Stomach smooth muscle (tissue), 2 donors: ENCODE measurements at regions not wholly inside any gene's neighbourhood (a gene's known extent, or its start where the extent isn't known, plus 50 kb on each side); places are given as distances from the start of the nearest gene placed in this dataset.
A peak's percentile ranks its signal among the peaks of the same experiment; 100 is the strongest.
"Not testable (repeated sequence)": the region's sequence is repeated elsewhere in the genome, so short reads cannot be mapped to it uniquely, and the experiment has no call there.

ENCODE experiments used
- H3K27ac ChIP-seq: one replicate; pipeline ENCODE4 v1.7.0; 2013; ENCODE audit warnings: mild to moderate bottlenecking, low read length, inconsistent platforms
- H3K27me3 ChIP-seq, 2 donors: one replicate each; pipeline ENCODE4 v1.7.0; 2013; ENCODE audit warnings: low read length in 2 of 2; ENCODE audit not compliant: insufficient read depth in 2 of 2, control insufficient read depth in 1 of 2
- H3K36me3 ChIP-seq, 2 donors: one replicate each; pipeline ENCODE4 v1.7.0; 2013; ENCODE audit warnings: low read length in 2 of 2; ENCODE audit not compliant: control insufficient read depth in 2 of 2, insufficient read depth in 2 of 2
- H3K4me1 ChIP-seq: one replicate; pipeline ENCODE4 v1.7.0; 2013; ENCODE audit warnings: low read length; ENCODE audit not compliant: control insufficient read depth, insufficient read depth
- H3K4me3 ChIP-seq, 2 donors: one replicate each; pipeline ENCODE4 v1.7.0; 2013; ENCODE audit warnings: low read length in 2 of 2
- H3K9ac ChIP-seq, 2 donors: one replicate each; pipeline ENCODE4 v1.7.0; 2013; ENCODE audit warnings: low read length in 2 of 2, mild to moderate bottlenecking in 1 of 2
- H3K9me3 ChIP-seq, 2 donors: one replicate each; pipeline ENCODE4 v1.7.0; 2013; ENCODE audit warnings: low read length in 2 of 2; ENCODE audit not compliant: control insufficient read depth in 2 of 2
- donor health status: healthy.
- donor health status: Pancreatic carcinoma.

GRCh38 chr10:125605167-125605566, 77.8 kb downstream of the TEX36 start:
- H3K27me3 ChIP-seq = no peaks in the 10 kb centered on the region
- no peaks in the 10 kb centered on the region for H3K36me3 ChIP-seq
- peaks cover 0 to 5% of the 10 kb centered on the region in 2 donors for H3K9me3 ChIP-seq
- H3K4me1 ChIP-seq = peaks cover 27% of the 10 kb centered on the region
- H3K9ac ChIP-seq = no peak overlapping the region
- H3K27ac ChIP-seq = peak overlapping the region; percentile 37
- no peak overlapping the region for H3K4me3 ChIP-seq

- Histone ChIP-seq H3K27ac (no peak overlapping the region), H3K36me3 (no peaks in the 10 kb centered on the region), H3K4me1 (peaks cover 24% of the 10 kb centered on the region), H3K9ac (no peak overlapping the region), H3K27me3 (no peaks in the 10 kb centered on the region), H3K9me3 (peaks cover 0 to 10% of the 10 kb centered on the region in 2 donors), H3K4me3 (no peak overlapping the region)
These were observed 80.1 kb downstream of the TEX36 start for GRCh38 chr10:125602825-125603224.

- peaks cover 8 to 15% of the 10 kb centered on the region in 2 donors for H3K9me3 ChIP-seq
- H3K4me1 ChIP-seq = peaks cover 7% of the 10 kb centered on the region
- no peak overlapping the region for H3K4me3 ChIP-seq
- no peaks in the 10 kb centered on the region for H3K27me3 ChIP-seq
- H3K9ac ChIP-seq = no peak overlapping the region
- H3K36me3 ChIP-seq = no peaks in the 10 kb centered on the region
- no peak overlapping the region for H3K27ac ChIP-seq
These were observed 83.8 kb downstream of the TEX36 start for GRCh38 chr10:125599194-125599593.

- peaks cover 6% of the 10 kb centered on the region for H3K4me1 ChIP-seq
- H3K9me3 ChIP-seq = peaks cover 8 to 15% of the 10 kb centered on the region in 2 donors
- no peak overlapping the region for H3K27ac ChIP-seq
- no peak overlapping the region for H3K9ac ChIP-seq
- H3K27me3 ChIP-seq = no peaks in the 10 kb centered on the region
- no peaks in the 10 kb centered on the region for H3K36me3 ChIP-seq
- H3K4me3 ChIP-seq = no peak overlapping the region
These were observed 87.1 kb downstream of the TEX36 start for GRCh38 chr10:125595911-125596310.

DNA sequence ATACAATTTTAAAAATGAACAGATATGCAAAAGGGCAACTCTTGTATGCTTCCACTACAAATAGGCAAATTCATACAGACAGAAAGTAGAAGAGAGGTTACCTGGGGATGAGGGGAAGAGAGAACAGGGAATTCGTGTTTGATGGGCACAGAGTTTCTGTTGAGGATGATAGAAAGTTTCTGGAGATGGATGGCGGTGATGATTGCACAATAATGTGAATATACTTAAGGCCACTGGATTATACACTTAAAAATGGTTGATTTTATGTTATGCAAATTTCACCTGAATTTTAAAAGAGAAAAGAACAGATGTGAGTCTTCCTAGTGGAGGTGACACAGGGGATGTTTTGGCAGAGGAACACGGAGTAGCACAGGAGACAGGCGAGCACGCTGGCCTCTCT, 89.3 kb downstream of the TEX36 start:
- Histone ChIP-seq H3K27ac (no peak overlapping the region), H3K36me3 (no peaks in the 10 kb centered on the region), H3K4me3 (no peak overlapping the region), H3K27me3 (no peaks in the 10 kb centered on the region), H3K9ac (no peak overlapping the region), H3K4me1 (peaks cover 6% of the 10 kb centered on the region), H3K9me3 (peaks cover 5 to 8% of the 10 kb centered on the region in 2 donors)

- Histone ChIP-seq H3K27me3 (no peaks in the 10 kb centered on the region), H3K36me3 (no peaks in the 10 kb centered on the region), H3K9ac (no peak overlapping the region), H3K4me1 (peaks cover 6% of the 10 kb centered on the region), H3K9me3 (peaks cover 5 to 8% of the 10 kb centered on the region in 2 donors), H3K4me3 (no peak overlapping the region), H3K27ac (no peak overlapping the region)
These were observed 90.1 kb downstream of the TEX36 start for GRCh38 chr10:125592897-125593296.

GRCh38 chr10:125591886-125592285, 91.1 kb downstream of the TEX36 start:
- no peak overlapping the region for H3K9ac ChIP-seq
- no peak overlapping the region for H3K4me3 ChIP-seq
- no peaks in the 10 kb centered on the region for H3K27me3 ChIP-seq
- H3K9me3 ChIP-seq = peaks cover 5 to 8% of the 10 kb centered on the region in 2 donors
- H3K36me3 ChIP-seq = no peaks in the 10 kb centered on the region
- no peak overlapping the region for H3K27ac ChIP-seq
- H3K4me1 ChIP-seq = peaks cover 6% of the 10 kb centered on the region

DNA sequence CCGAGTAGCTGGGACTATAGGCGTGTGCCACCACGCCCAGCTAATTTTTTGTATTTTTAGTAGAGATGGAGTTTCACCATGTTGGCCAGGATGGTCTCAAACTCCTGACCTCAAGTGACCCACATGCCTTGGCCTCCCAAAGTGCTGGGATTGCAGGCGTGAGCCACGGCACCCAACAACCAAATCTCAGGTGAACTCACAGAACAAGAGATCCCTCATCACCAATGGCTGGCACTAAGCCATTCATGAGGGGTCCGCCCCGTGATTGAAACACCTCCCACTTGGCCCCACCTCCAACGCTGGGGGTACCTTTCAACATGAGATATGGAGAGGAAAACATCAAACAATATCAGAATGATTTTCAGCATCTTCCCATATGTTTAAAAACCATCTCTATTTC, 94.2 kb downstream of the TEX36 start:
- H3K27me3 ChIP-seq, H3K4me3 ChIP-seq, H3K9ac ChIP-seq, H3K9me3 ChIP-seq, H3K4me1 ChIP-seq, H3K36me3 ChIP-seq, H3K27ac ChIP-seq: not testable (repeated sequence)

- peaks cover 6% of the 10 kb centered on the region for H3K4me1 ChIP-seq
- H3K4me3 ChIP-seq = no peak overlapping the region
- H3K36me3 ChIP-seq = no peaks in the 10 kb centered on the region
- no peak overlapping the region for H3K9ac ChIP-seq
- no peaks in the 10 kb centered on the region for H3K9me3 ChIP-seq
- H3K27me3 ChIP-seq = no peaks in the 10 kb centered on the region
- H3K27ac ChIP-seq = no peak overlapping the region
These were observed 98.0 kb downstream of the TEX36 start for GRCh38 chr10:125584954-125585353.

DNA sequence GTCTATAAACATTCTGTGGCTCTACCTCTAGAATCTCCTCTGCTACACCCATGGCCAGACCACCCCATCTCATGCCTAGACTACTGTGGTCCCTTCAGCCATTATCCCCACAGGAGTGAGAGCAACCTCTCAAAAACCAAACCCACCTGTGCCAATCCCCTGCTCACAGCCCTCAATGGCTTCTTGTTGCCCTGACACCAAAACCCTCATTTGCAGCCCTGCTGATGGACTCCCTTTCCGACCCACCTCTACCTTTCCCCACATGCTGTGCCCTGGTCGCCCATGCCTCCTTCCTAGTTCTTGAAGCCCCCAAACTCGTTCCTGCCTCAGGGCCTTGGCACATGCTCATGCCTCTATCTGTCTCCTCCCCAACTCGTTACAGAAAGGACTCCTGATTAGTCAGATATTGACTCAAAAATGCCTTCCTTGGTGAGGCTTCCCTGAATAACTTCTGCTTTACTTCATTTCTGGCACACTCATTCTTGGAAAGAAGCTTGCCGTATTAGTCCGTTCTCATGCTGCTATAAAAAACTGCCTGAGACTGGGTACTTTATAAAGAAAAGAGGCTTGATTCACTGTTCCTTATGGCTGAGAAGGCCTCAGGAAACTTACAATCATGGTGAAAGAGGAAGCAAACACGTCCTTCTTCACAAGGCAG, 104.2 kb downstream of the TEX36 start:
- Histone ChIP-seq H3K36me3 (no peaks in the 10 kb centered on the region), H3K4me1 (peaks cover 29% of the 10 kb centered on the region)

DNA sequence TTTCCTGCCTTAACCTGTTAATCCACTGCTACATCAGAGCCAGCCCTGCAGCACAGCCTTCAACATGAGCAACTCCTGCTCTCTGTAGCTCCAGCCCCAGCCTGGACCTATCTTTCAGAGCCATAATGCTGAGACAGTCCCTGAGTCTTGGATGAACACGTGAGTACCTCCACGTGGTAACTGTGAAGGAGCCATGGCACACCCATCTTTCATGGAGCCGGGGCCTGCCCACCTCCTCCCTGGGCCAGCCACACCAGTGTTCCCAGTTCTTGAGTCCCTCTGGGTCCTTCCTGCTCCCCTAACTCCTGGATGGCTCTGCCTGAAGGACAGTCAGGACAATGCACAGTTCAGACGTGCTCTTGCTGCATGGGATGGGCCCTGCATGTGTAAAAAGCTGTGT, 107.1 kb downstream of the TEX36 start:
- Histone ChIP-seq H3K4me1 (peaks cover 23% of the 10 kb centered on the region), H3K27me3 (no peaks in the 10 kb centered on the region), H3K36me3 (no peaks in the 10 kb centered on the region), H3K27ac (no peak overlapping the region), H3K4me3 (no peak overlapping the region), H3K9me3 (peaks cover 0 to 3% of the 10 kb centered on the region in 2 donors), H3K9ac (no peak overlapping the region)

More for the DNA sequence above, 104.2 kb downstream of the TEX36 start:
- no peak overlapping the region for H3K9ac ChIP-seq
- no peaks in the 10 kb centered on the region for H3K27me3 ChIP-seq
- H3K27ac ChIP-seq = peak overlapping the region; percentile 80
- no peak overlapping the region for H3K4me3 ChIP-seq
- peaks cover 0 to 3% of the 10 kb centered on the region in 2 donors for H3K9me3 ChIP-seq
